ENCODE measurements at regions not wholly inside any gene's neighbourhood (a gene's known extent, or its start where the extent isn't known, plus 50 kb on each side); places are given as distances from the start of the nearest gene placed in this dataset.

GRCh38 chr6:15077961-15078360 lies 167.9 kb upstream of the JARID2 start:
- TF ChIP-seq CTCF (conservative IDR thresholded peaks at IDR 0.05; ENCODE audit: low read length), result no peak
- no peak for TF ChIP-seq EZH2phosphoT487 (IDR thresholded peaks at IDR 0.05; ENCODE audit: borderline replicate concordance, low read depth, low read length)
